H1 (cell line): ENCODE measurements at regions not wholly inside any gene's neighbourhood (a gene's known extent, or its start where the extent isn't known, plus 50 kb on each side); places are given as distances from the start of the nearest gene placed in this dataset.

Experiments
- CTCF ChIA-PET: fragments of 300-600 bp; sonication (Branson Sonifier 250); formaldehyde crosslinking; loops from one replicate; lab custom pipeline; 2021; ENCODE audit not compliant: partially characterized antibody; lab: Charles Lee
- POLR2A ChIA-PET: fragments of 300-600 bp; sonication (Branson Sonifier 250); formaldehyde crosslinking; loops from one replicate; lab custom pipeline; 2021; ENCODE audit warnings: inconsistent platforms; ENCODE audit not compliant: partially characterized antibody; lab: Charles Lee
- DNase-seq, 2 experiments: peaks; one replicate each; pipeline versions ENCODE4 v3.0.0 to v3.0.0-alpha.2; 2010 to 2022; ENCODE audit warnings: low spot score in 2 of 2, low read depth in 1 of 2, mixed read lengths in 1 of 2
- FAIRE-seq: peaks from 2 replicates; lab custom pipeline; 2011; peaks lifted over from hg19 to GRCh38; lab: Jason Lieb, UNC
- H2AFZ ChIP-seq: 2 replicates; pipeline ENCODE4 v1.8.1; 2012; ENCODE audit warnings: low read length, inconsistent platforms
- H2AK5ac ChIP-seq: 2 replicates; pipeline ENCODE4 v1.6.1; 2013; ENCODE audit warnings: low read depth, low read length
- H2BK120ac ChIP-seq: replicated peaks from 2 replicates; pipeline ENCODE3; 2013; ENCODE audit warnings: low read depth, low read length, inconsistent platforms
- H2BK12ac ChIP-seq: 2 replicates; pipeline ENCODE4 v1.6.1; 2013; ENCODE audit warnings: low read depth, low read length
- H2BK15ac ChIP-seq: 2 replicates; pipeline ENCODE4 v1.6.1; 2013; ENCODE audit warnings: low read length
- H2BK20ac ChIP-seq: 2 replicates; pipeline ENCODE4 v1.6.1; 2013; ENCODE audit warnings: low read length
- H2BK5ac ChIP-seq: 2 replicates; pipeline ENCODE4 v1.6.1; 2013; ENCODE audit warnings: low read depth, low read length
- H3K14ac ChIP-seq: 2 replicates; pipeline ENCODE4 v1.6.1; 2013; ENCODE audit warnings: inconsistent platforms; ENCODE audit not compliant: insufficient read length
- H3K18ac ChIP-seq: 2 replicates; pipeline ENCODE4 v1.6.1; 2013; ENCODE audit warnings: low read length; ENCODE audit errors: extremely low read depth
- H3K23ac ChIP-seq: 2 replicates; pipeline ENCODE4 v1.6.1; 2013; ENCODE audit warnings: inconsistent platforms; ENCODE audit not compliant: insufficient read length
- H3K23me2 ChIP-seq: 2 replicates; pipeline ENCODE4 v1.6.1; 2013; ENCODE audit warnings: low read depth, low read length
- H3K27ac ChIP-seq: 2 replicates; pipeline ENCODE4 v1.6.1; 2011; ENCODE audit warnings: low read depth, low read length, inconsistent platforms
- H3K27me3 ChIP-seq, 4 experiments: replicated peaks in 1 of 4; 1 replicate in 1 of 4; 2 replicates in 3 of 4; pipeline versions ENCODE4 v1.6.1 to v1.8.1; 2011 to 2013; ENCODE audit warnings: low read length in 3 of 4, mild to moderate bottlenecking in 3 of 4, inconsistent platforms in 2 of 4, mixed read lengths in 2 of 4, moderate library complexity in 1 of 4; ENCODE audit not compliant: control insufficient read depth in 3 of 4, insufficient read depth in 3 of 4; ENCODE audit errors: extremely low read depth in 1 of 4
- H3K36me3 ChIP-seq, 4 experiments: 2 replicates each; pipeline versions ENCODE4 v1.6.1 to v1.8.1; 2011 to 2013; ENCODE audit warnings: mild to moderate bottlenecking in 4 of 4, low read length in 3 of 4, moderate library complexity in 2 of 4, control low read depth in 1 of 4, inconsistent platforms in 1 of 4; ENCODE audit not compliant: insufficient read depth in 4 of 4, control insufficient read depth in 2 of 4
- H3K4ac ChIP-seq: replicated peaks from 2 replicates; pipeline ENCODE3; 2013; ENCODE audit warnings: low read length, low read depth, mixed read lengths, inconsistent platforms; ENCODE audit not compliant: insufficient read length
- H3K4me1 ChIP-seq, 4 experiments: replicated peaks in 1 of 4; 1 replicate in 1 of 4; 2 replicates in 3 of 4; pipeline versions ENCODE4 v1.6.1 to v1.8.1; 2011 to 2013; ENCODE audit warnings: low read length in 3 of 4, inconsistent platforms in 2 of 4, mixed read lengths in 1 of 4; ENCODE audit not compliant: insufficient read depth in 4 of 4, control insufficient read depth in 3 of 4
- H3K4me2 ChIP-seq, 2 experiments: 2 replicates each; pipeline versions ENCODE4 v1.6.1 to v1.8.1; 2011 to 2013; ENCODE audit warnings: low read depth in 2 of 2, low read length in 2 of 2, control low read depth in 1 of 2, inconsistent platforms in 1 of 2, mild to moderate bottlenecking in 1 of 2; ENCODE audit not compliant: insufficient read depth in 1 of 2
- H3K4me3 ChIP-seq, 4 experiments: fragments of 200-600, 300-600 bp in 1 of 4; sonication (generic), shearing (Covaris generic), sonication (Bioruptor Twin) in 1 of 4; 2 replicates each; pipeline versions ENCODE4 v1.5.1 to v1.8.1; 2011 to 2016; ENCODE audit warnings: low read length in 4 of 4, low read depth in 3 of 4, control low read depth in 2 of 4, inconsistent platforms in 2 of 4, mild to moderate bottlenecking in 2 of 4, mixed read lengths in 1 of 4, moderate library complexity in 1 of 4; ENCODE audit not compliant: insufficient read depth in 2 of 4; ENCODE audit errors: extremely low read depth in 1 of 4
- H3K56ac ChIP-seq: replicated peaks from 2 replicates; pipeline ENCODE3; 2013; ENCODE audit warnings: low read depth, mild to moderate bottlenecking, mixed read lengths, low read length, inconsistent platforms; ENCODE audit not compliant: insufficient read length
- H3K79me1 ChIP-seq: 2 replicates; pipeline ENCODE4 v1.6.1; 2013; ENCODE audit warnings: low read depth, low read length, control low read depth
- H3K79me2 ChIP-seq, 2 experiments: 2 replicates each; pipeline versions ENCODE4 v1.6.1 to v1.8.1; 2012 to 2013; ENCODE audit warnings: low read length in 2 of 2, mild to moderate bottlenecking in 2 of 2, inconsistent platforms in 1 of 2; ENCODE audit not compliant: insufficient read depth in 2 of 2, control insufficient read depth in 1 of 2
- H3K9ac ChIP-seq, 4 experiments: replicated peaks in 1 of 4; 1 replicate in 1 of 4; 2 replicates in 3 of 4; pipeline versions ENCODE4 v1.6.1 to v1.8.1; 2011 to 2013; ENCODE audit warnings: low read depth in 3 of 4, low read length in 3 of 4, control low read depth in 2 of 4, mild to moderate bottlenecking in 2 of 4, moderate library complexity in 2 of 4, inconsistent platforms in 1 of 4; ENCODE audit errors: extremely low read depth in 1 of 4
- H3K9me3 ChIP-seq, 2 experiments: 2 replicates each; pipeline versions ENCODE4 v1.6.1 to v1.8.1; 2012 to 2013; ENCODE audit warnings: mild to moderate bottlenecking in 2 of 2, moderate library complexity in 2 of 2, control low read depth in 1 of 2, inconsistent platforms in 1 of 2, low read depth in 1 of 2, low read length in 1 of 2, mixed read lengths in 1 of 2; ENCODE audit not compliant: insufficient read depth in 2 of 2
- H4K20me1 ChIP-seq, 2 experiments: replicated peaks in 1 of 2; 2 replicates each; pipeline versions ENCODE3 to v1.8.1; 2011 to 2013; ENCODE audit warnings: inconsistent platforms in 2 of 2, low read length in 2 of 2, mild to moderate bottlenecking in 1 of 2; ENCODE audit not compliant: insufficient read depth in 2 of 2, control insufficient read depth in 1 of 2
- H4K5ac ChIP-seq: 2 replicates; pipeline ENCODE4 v1.6.1; 2013; ENCODE audit warnings: low read length, low read depth, mixed read lengths, inconsistent platforms; ENCODE audit not compliant: insufficient read length
- H4K8ac ChIP-seq: 2 replicates; pipeline ENCODE4 v1.8.0; 2013; ENCODE audit warnings: mild to moderate bottlenecking, moderate library complexity, low read length, inconsistent platforms; ENCODE audit not compliant: insufficient read depth; ENCODE audit errors: extremely low read depth
- H4K91ac ChIP-seq: replicated peaks from 2 replicates; pipeline ENCODE3; 2013; ENCODE audit warnings: low read length, mixed read lengths, inconsistent platforms; ENCODE audit not compliant: insufficient read length
- E2F6 ChIP-seq: IDR thresholded peaks from 2 replicates; pipeline ENCODE4 v1.6.1; 2012; ENCODE audit warnings: inconsistent platforms
- EGR1 ChIP-seq: IDR thresholded peaks from 2 replicates; pipeline ENCODE4 v1.6.1; 2011; ENCODE audit warnings: low read depth, low read length, borderline replicate concordance
- KDM1A ChIP-seq: fragments of 200-600, 300-600 bp; sonication (generic); IDR thresholded peaks from 2 replicates; pipeline ENCODE4 v1.7.1; 2016; ENCODE audit warnings: mild to moderate bottlenecking, low read length, borderline replicate concordance
- KDM4A ChIP-seq: IDR thresholded peaks from one replicate; pipeline ENCODE4 v1.7.1; 2012; ENCODE audit warnings: low read depth, mild to moderate bottlenecking, moderate library complexity, low read length, inconsistent platforms; ENCODE audit not compliant: severe bottlenecking
- NRF1 ChIP-seq: IDR thresholded peaks from 2 replicates; pipeline ENCODE4 v1.6.1; 2011; ENCODE audit warnings: mild to moderate bottlenecking, low read depth, low read length, improper control_type of control experiment
- RBBP5 ChIP-seq: IDR thresholded peaks from 2 replicates; pipeline ENCODE4 v1.7.1; 2012; ENCODE audit warnings: low read depth, mild to moderate bottlenecking, inconsistent platforms, low read length, moderate library complexity, borderline replicate concordance
- RNF2 ChIP-seq: fragments of 200-900, 300-1000 bp; sonication (generic); IDR thresholded peaks from 2 replicates; pipeline ENCODE4 v1.7.1; 2016; ENCODE audit warnings: borderline replicate concordance, low read depth, mild to moderate bottlenecking, antibody characterized with exemption, low read length; ENCODE audit not compliant: poor library complexity, severe bottlenecking; ENCODE audit errors: missing control alignments
- RXRA ChIP-seq: IDR thresholded peaks from 2 replicates; pipeline ENCODE4 v1.6.1; 2011; ENCODE audit warnings: low read depth, mild to moderate bottlenecking, low read length, moderate library complexity; ENCODE audit not compliant: insufficient read depth

- Histone ChIP-seq H4K5ac (no peak overlapping the region), H2BK20ac (no peak overlapping the region)
- POLR2A ChIA-PET = no interaction called here
Measured at GRCh38 chr4:136121426-136121825, 1410.9 kb downstream of the PCDH18 start.

More at GRCh38 chr4:136121426-136121825, 1410.9 kb downstream of the PCDH18 start:
- Histone ChIP-seq H3K9me3 (no peaks in the 10 kb centered on the region), H3K56ac (no peak overlapping the region), H4K91ac (no peak overlapping the region), H3K27ac (no peak overlapping the region), H3K23me2 (no peaks in the 10 kb centered on the region), H4K8ac (no peak overlapping the region), H3K79me1 (no peaks in the 10 kb centered on the region), H3K4ac (no peak overlapping the region), H3K36me3 (no peaks in the 10 kb centered on the region), H2BK12ac (no peak overlapping the region), H3K4me2 (no peak overlapping the region), H2AK5ac (no peak overlapping the region), H2BK120ac (no peak overlapping the region), H2AFZ (no peak overlapping the region), H3K4me3 (no peak overlapping the region), H3K14ac (no peak overlapping the region), H3K18ac (no peak overlapping the region), H4K20me1 (no peaks in the 10 kb centered on the region), H3K9ac (no peak overlapping the region), H3K27me3 (no peaks in the 10 kb centered on the region), H3K4me1 (no peaks in the 10 kb centered on the region), H3K23ac (no peak overlapping the region), H2BK5ac (no peak overlapping the region), H2BK15ac (no peak overlapping the region), H3K79me2 (no peaks in the 10 kb centered on the region)
- FAIRE-seq (no peak), DNase-seq (no peak)
- TF ChIP-seq EGR1 = no peak
- TF ChIP-seq NRF1 = no peak
- TF ChIP-seq RBBP5 = no peak
- no peak for TF ChIP-seq RNF2
- TF ChIP-seq KDM1A = no peak
- TF ChIP-seq E2F6 = no peak
- TF ChIP-seq KDM4A = no peak
- no peak for TF ChIP-seq RXRA
- CTCF ChIA-PET = no interaction called here
